ENCODE measurements at regions not wholly inside any gene's neighbourhood (a gene's known extent, or its start where the extent isn't known, plus 50 kb on each side); places are given as distances from the start of the nearest gene placed in this dataset.

- TF ChIP-seq, protein P1, sequence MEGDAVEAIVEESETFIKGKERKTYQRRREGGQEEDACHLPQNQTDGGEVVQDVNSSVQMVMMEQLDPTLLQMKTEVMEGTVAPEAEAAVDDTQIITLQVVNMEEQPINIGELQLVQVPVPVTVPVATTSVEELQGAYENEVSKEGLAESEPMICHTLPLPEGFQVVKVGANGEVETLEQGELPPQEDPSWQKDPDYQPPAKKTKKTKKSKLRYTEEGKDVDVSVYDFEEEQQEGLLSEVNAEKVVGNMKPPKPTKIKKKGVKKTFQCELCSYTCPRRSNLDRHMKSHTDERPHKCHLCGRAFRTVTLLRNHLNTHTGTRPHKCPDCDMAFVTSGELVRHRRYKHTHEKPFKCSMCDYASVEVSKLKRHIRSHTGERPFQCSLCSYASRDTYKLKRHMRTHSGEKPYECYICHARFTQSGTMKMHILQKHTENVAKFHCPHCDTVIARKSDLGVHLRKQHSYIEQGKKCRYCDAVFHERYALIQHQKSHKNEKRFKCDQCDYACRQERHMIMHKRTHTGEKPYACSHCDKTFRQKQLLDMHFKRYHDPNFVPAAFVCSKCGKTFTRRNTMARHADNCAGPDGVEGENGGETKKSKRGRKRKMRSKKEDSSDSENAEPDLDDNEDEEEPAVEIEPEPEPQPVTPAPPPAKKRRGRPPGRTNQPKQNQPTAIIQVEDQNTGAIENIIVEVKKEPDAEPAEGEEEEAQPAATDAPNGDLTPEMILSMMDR (IDR thresholded peaks at IDR 0.05; ENCODE audit: low read depth, low read length), result no peak
- no peak for TF ChIP-seq EZH2phosphoT487 (IDR thresholded peaks at IDR 0.05; ENCODE audit: low read depth)
Measured at GRCh38 chr2:58501371-58502160, 260.4 kb upstream of the FANCL start.

Data from OCI-LY3 (cell line).